ENCODE measurements at regions not wholly inside any gene's neighbourhood (a gene's known extent, or its start where the extent isn't known, plus 50 kb on each side); places are given as distances from the start of the nearest gene placed in this dataset.

- TF ChIP-seq CTCF (conservative IDR thresholded peaks at IDR 0.05; ENCODE audit: low read depth, low read length) (no peak), EZH2phosphoT487 (IDR thresholded peaks at IDR 0.05; ENCODE audit: borderline replicate concordance, low read length) (no peak), EZH2 (IDR thresholded peaks at IDR 0.05; ENCODE audit: low read length, unreplicated experiment) (no peak)
- no peak overlapping the region for H2AFZ ChIP-seq (ENCODE audit: low read length)
- no peak overlapping the region for H3K4me2 ChIP-seq (ENCODE audit: low read length)
- CTCF ChIA-PET, result no interaction called here
- H3K9me3 ChIP-seq (ENCODE audit: low read length), result no peaks in the 10 kb centered on the region
- no TSS peak for BruUV-seq (replicated peaks)
- POLR2A ChIA-PET (ENCODE audit: unreplicated experiment), result no interaction called here
- no peak overlapping the region for H3K4me3 ChIP-seq (ENCODE audit: low read length)
- H3K36me3 ChIP-seq (ENCODE audit: low read depth, low read length), result no peaks in the 10 kb centered on the region
- DNase-seq (no peak), ATAC-seq (no peak)
- H3F3A ChIP-seq (ENCODE audit: low read length, unreplicated experiment), result no peaks in the 10 kb centered on the region
- no peak overlapping the region for H3K9ac ChIP-seq (ENCODE audit: low read length)
- no peaks in the 10 kb centered on the region for H3K27me3 ChIP-seq (ENCODE audit: low read length)
- H3K9me2 ChIP-seq (replicated peaks; ENCODE audit: low read length), result no peaks in the 10 kb centered on the region
- intact Hi-C loops (cut with micrococcal nuclease), result no loop called here
- no peak overlapping the region for H3K27ac ChIP-seq (ENCODE audit: low read length)
- no peaks in the 10 kb centered on the region for H4K20me1 ChIP-seq (ENCODE audit: low read length)
- H3K79me2 ChIP-seq (ENCODE audit: low read length), result no peaks in the 10 kb centered on the region
- H3K4me1 ChIP-seq (ENCODE audit: insufficient read depth, low read length), result no peaks in the 10 kb centered on the region
Observed at GRCh38 chr4:112736718-112737135, 99.8 kb downstream of the LARP7 start.

- ATAC-seq, result no peak
- no peak overlapping the region for H2AFZ ChIP-seq (ENCODE audit: low read length)
- POLR2A ChIA-PET (ENCODE audit: unreplicated experiment), result no interaction called here
Observed at GRCh38 chr4:112739442-112739841, 102.5 kb downstream of the LARP7 start.

More at GRCh38 chr4:112739442-112739841, 102.5 kb downstream of the LARP7 start:
- Histone ChIP-seq H3K27ac (ENCODE audit: low read length) (no peak overlapping the region), H3K79me2 (ENCODE audit: low read length) (no peaks in the 10 kb centered on the region), H3K4me2 (ENCODE audit: low read length) (no peak overlapping the region), H3K4me3 (ENCODE audit: low read length) (no peak overlapping the region), H3K9me3 (ENCODE audit: low read length) (no peaks in the 10 kb centered on the region), H4K20me1 (ENCODE audit: low read length) (no peaks in the 10 kb centered on the region), H3K27me3 (ENCODE audit: low read length) (no peaks in the 10 kb centered on the region), H3K9ac (ENCODE audit: low read length) (no peak overlapping the region), H3K9me2 (replicated peaks; ENCODE audit: low read length) (no peaks in the 10 kb centered on the region), H3K4me1 (ENCODE audit: insufficient read depth, low read length) (no peaks in the 10 kb centered on the region), H3K36me3 (ENCODE audit: low read depth, low read length) (no peaks in the 10 kb centered on the region), H3F3A (ENCODE audit: low read length, unreplicated experiment) (no peaks in the 10 kb centered on the region)
- BruUV-seq (replicated peaks), result no TSS peak
- TF ChIP-seq CTCF (conservative IDR thresholded peaks at IDR 0.05; ENCODE audit: low read depth, low read length) (no peak), EZH2phosphoT487 (IDR thresholded peaks at IDR 0.05; ENCODE audit: borderline replicate concordance, low read length) (no peak), EZH2 (IDR thresholded peaks at IDR 0.05; ENCODE audit: low read length, unreplicated experiment) (no peak)
- intact Hi-C loops (cut with micrococcal nuclease), result no loop called here
- no peak for DNase-seq
- CTCF ChIA-PET, result no interaction called here

Measured in PC-3 (cell line).